ENCODE measurements at regions not wholly inside any gene's neighbourhood (a gene's known extent, or its start where the extent isn't known, plus 50 kb on each side); places are given as distances from the start of the nearest gene placed in this dataset.
"Not testable (repeated sequence)": the region's sequence is repeated elsewhere in the genome, so short reads cannot be mapped to it uniquely, and the experiment has no call there.

DNA sequence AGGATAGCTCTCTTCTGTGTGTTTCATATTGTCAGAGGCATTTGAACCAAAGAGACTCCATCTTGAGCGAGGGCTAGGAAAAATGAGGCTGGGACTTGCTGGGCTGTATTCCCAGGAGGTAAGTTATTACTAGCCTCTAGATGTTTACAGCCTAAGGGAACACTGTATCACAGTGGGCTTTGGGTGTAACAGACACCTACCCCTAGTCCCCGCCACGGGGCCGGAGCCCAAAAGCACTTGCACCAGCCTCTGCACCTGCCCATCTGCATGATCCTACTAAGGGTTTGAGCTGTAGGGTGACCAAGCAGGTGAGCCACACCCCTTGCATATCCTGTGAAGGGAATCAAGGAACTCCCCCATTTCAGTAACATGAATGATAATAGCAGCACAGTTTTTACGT is 1972.2 kb downstream of the OLFM4 start:
- no peak for DNase-seq (ENCODE audit: low read depth)

GRCh38 chr13:55001881-55002280 is 1973.3 kb downstream of the OLFM4 start:
- no peak for DNase-seq (ENCODE audit: low read depth)

DNA sequence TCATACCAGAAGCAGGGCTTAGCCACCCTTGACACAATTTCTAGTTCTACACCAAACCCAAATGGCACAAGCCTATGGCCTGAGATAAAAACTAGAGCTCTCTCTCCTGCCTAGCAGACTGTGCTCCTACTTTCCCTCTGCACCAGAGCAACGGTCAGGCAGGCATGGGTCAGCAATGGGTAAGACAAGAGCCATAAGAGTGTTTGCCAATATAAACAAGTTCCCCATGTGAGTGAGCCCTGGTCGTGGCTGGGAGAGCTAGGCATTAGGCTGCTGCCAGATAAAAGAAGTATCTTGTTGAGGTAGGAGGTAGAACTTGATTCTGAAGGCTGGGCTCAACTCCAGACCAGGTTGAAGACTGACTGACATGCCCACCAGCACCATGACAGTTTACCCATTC is 1979.1 kb downstream of the OLFM4 start:
- DNase-seq (ENCODE audit: low read depth), result no peak

- DNase-seq (ENCODE audit: low read depth), result no peak
Observed at GRCh38 chr13:55013051-55013450, 1984.4 kb downstream of the OLFM4 start.

GRCh38 chr13:55029280-55029679 is 2000.7 kb downstream of the OLFM4 start:
- no peak for DNase-seq (ENCODE audit: low read depth)

- no peak for DNase-seq (ENCODE audit: low read depth)
Observed at GRCh38 chr13:55038230-55038629, 2009.6 kb downstream of the OLFM4 start.

GRCh38 chr13:55053891-55054550 is 2025.4 kb downstream of the OLFM4 start:
- DNase-seq (ENCODE audit: low read depth), result not testable (repeated sequence)

DNA sequence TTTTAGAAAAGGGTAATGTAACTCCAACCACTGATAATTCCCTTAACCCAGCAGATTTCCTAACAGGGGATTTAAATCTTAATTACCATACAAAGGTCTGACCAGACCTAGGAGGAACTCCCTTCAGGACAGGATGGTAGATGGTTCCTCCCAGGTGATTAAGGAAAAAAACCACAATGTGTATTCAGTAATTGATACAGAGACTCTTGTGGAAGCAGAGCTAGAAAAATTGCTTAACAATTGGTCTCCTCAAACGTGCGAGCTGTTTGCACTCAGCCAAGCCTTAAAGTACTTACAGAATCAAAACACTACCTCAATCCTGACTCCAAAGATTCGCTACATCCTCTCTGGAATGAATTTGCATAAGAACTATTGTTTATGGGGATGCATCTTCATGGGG is 2027.1 kb downstream of the OLFM4 start:
- DNase-seq (ENCODE audit: low read depth), result not testable (repeated sequence)

GRCh38 chr13:55062662-55063061 is 2034.0 kb downstream of the OLFM4 start:
- DNase-seq (ENCODE audit: low read depth), result no peak

DNA sequence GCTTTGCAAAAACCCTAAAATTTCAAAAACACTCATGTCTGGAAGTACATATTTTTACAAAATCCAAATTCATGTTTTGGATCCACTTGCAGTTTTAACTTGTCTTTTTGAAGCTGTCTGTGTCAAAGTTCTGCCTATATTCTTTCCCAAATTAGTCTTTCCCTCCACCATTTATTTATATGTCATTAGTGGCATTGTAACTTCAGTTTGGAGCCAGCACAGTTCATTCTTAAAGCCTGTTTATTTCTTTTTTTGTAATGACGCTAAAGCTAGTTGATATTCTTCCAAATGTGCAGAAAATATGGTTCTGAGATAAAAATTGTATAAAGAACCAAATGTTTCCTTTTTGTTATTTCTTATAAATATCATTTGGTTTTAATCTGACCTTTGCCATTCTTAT is 2039.3 kb downstream of the OLFM4 start:
- no peak for DNase-seq (ENCODE audit: low read depth)

DNA sequence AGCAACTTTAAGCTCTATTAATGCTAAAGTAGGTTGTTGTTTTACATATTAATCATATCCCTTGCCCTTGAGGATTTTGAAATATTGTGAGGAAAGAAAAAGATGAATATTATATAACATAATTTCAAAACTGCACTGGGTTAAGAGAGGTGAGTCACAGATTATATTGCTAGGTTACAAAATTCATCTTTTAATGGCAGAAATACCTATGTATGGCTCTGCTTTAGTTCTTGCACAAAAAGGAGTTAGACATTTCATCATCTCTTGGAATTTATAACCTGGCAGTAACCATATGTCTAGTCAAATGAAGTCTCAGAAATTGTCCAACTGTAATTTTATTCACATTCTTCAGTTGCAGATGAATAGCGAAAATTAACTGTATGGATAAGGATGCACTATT is 2041.1 kb downstream of the OLFM4 start:
- no peak for DNase-seq (ENCODE audit: low read depth)

DNA sequence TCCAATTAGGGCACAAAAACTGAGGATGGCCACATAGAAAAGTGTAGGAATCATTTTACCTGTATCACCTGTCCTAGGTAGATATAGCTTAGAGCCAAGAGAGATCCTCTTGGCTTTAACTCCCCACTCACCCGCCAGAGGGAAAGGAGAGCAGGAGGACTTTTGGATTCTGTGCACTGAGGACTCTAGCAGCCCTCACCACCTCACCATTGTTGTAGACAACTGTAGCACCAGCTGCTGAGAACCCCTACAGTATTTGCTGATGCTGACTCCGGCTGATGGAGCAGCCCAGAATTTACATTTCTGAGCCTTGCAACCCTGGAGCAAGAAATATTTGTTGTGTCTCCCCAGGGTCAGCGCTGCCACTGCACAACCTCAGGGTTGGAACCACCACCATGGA is 2044.4 kb downstream of the OLFM4 start:
- DNase-seq (ENCODE audit: low read depth), result no peak

- DNase-seq (ENCODE audit: low read depth), result no peak
Observed at GRCh38 chr13:55084630-55085029, 2056.0 kb downstream of the OLFM4 start.

DNA sequence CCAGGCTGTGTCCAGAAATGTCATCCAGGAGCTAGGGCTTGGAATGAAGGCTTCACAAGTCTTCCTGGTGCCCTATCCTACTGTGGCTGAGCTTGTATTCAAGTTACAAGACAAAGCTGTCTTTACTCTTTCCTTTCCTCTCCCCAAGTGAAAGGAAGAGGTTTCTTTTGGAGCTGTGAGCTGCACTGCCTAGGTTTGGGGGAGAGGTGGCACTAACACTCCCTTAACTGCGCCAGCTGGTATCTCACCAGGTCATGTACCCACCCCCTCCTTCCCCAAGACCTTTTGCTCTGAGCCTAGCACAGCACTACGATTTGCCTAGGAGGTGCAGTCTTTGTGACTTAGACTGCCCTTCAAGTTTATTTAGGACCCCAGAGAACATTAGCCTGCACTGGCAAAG is 2053.6 kb upstream of the PRR20A start:
- DNase-seq (ENCODE audit: low read depth), result no peak

DNA sequence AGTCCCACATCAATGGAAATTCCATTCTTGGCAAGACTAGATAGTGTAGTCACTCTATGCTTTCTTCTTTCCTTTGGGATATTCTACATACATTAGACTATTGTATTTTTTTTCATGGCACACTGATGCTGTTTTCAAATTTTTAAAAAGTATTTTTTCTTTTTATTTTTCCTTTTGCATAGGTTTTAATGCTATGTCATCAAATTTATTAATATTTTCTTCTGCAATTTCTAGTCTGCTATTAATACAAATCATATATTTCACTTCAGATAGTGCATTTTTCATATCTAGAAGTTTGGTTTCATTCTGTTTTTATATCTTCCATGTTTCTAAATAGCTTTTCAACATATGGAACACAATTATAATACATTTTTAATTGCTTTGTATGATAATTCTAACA is 2050.1 kb upstream of the PRR20A start:
- no peak for DNase-seq (ENCODE audit: low read depth)

GRCh38 chr13:55091172-55091571 is 2049.5 kb upstream of the PRR20A start:
- no peak for DNase-seq (ENCODE audit: low read depth)

DNA sequence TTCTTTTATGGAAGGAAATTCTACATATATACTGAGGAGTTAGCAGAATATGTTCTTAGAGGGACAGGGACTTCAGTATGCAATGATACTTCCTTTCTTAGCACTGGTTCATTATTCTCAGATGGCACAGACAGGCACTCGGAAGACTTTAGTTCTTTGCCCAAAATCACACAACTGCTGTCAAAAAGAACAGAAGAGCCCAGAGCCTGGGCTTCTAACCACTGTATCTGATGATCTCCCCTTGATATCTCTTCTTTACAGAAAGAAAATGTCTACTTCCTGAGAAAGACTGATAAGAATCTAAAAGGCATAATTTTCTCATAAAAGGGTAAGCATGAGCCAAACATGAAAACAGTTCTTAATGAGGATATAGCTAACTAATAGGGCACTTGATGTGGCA is 2034.2 kb upstream of the PRR20A start:
- DNase-seq (ENCODE audit: low read depth), result no peak

GRCh38 chr13:55120631-55121030 is 2020.1 kb upstream of the PRR20A start:
- DNase-seq (ENCODE audit: low read depth), result no peak

GRCh38 chr13:55155046-55155445 is 1985.7 kb upstream of the PRR20A start:
- no peak for DNase-seq (ENCODE audit: low read depth)

- DNase-seq (ENCODE audit: low read depth), result no peak
Observed at GRCh38 chr13:55159765-55160164, 1981.0 kb upstream of the PRR20A start.

DNA sequence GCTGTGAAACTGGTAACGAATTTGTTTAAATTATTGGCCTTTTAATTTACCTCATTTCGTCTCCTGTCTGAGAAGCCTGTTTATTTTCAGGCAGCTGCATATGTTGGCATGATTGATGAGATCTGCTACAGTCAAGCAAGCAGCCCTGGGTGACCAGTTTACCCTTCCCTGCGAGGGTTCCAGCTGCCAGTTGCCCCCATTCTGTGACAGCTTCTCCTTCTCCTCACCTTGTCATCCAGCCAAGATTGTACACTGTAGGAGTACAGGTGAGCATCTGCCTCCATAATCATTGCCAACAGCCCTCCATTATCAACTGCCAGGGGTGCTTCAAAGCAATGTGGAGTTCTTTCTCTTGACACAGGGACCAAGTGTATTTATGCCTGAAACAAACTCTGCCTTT is 1979.9 kb upstream of the PRR20A start:
- DNase-seq (ENCODE audit: low read depth), result no peak

GRCh38 chr13:55178582-55178981 is 1962.1 kb upstream of the PRR20A start:
- not testable (repeated sequence) for DNase-seq (ENCODE audit: low read depth)

GRCh38 chr13:55190996-55191395 is 1949.7 kb upstream of the PRR20A start:
- no peak for DNase-seq (ENCODE audit: low read depth)

GRCh38 chr13:55199134-55199533 is 1941.6 kb upstream of the PRR20A start:
- no peak for DNase-seq (ENCODE audit: low read depth)

Data from LHCN-M2 (cell line).